ENCODE measurements at regions not wholly inside any gene's neighbourhood (a gene's known extent, or its start where the extent isn't known, plus 50 kb on each side); places are given as distances from the start of the nearest gene placed in this dataset.
"Not testable (repeated sequence)": the region's sequence is repeated elsewhere in the genome, so short reads cannot be mapped to it uniquely, and the experiment has no call there.

GRCh38 chr3:72516361-72516760 lies 331.9 kb downstream of the SHQ1 start:
- no peaks in the 10 kb centered on the region for H3K27me3 Mint-ChIP-seq (ENCODE audit: unreplicated experiment)
- no peak for TF ChIP-seq CTCF (IDR thresholded peaks at IDR 0.05)
- no peaks in the 10 kb centered on the region for H3K9me3 Mint-ChIP-seq (ENCODE audit: unreplicated experiment)
- H3K4me1 Mint-ChIP-seq (ENCODE audit: unreplicated experiment): peaks cover 33% of the 10 kb centered on the region
- H3K4me3 Mint-ChIP-seq (ENCODE audit: unreplicated experiment): no peak overlapping the region
- H3K27ac Mint-ChIP-seq (ENCODE audit: unreplicated experiment): no peak overlapping the region
- no peaks in the 10 kb centered on the region for H3K36me3 Mint-ChIP-seq (ENCODE audit: unreplicated experiment)
- DNase-seq (ENCODE audit: extremely low spot score, unreplicated experiment): no peak

- no peak for TF ChIP-seq CTCF (IDR thresholded peaks at IDR 0.05)
- no peak overlapping the region for H3K27ac Mint-ChIP-seq (ENCODE audit: unreplicated experiment)
- H3K4me3 Mint-ChIP-seq (ENCODE audit: unreplicated experiment): no peak overlapping the region
- no peaks in the 10 kb centered on the region for H3K27me3 Mint-ChIP-seq (ENCODE audit: unreplicated experiment)
- no peaks in the 10 kb centered on the region for H3K36me3 Mint-ChIP-seq (ENCODE audit: unreplicated experiment)
- DNase-seq (ENCODE audit: extremely low spot score, unreplicated experiment): no peak
- peaks cover 29% of the 10 kb centered on the region for H3K4me1 Mint-ChIP-seq (ENCODE audit: unreplicated experiment)
- no peaks in the 10 kb centered on the region for H3K9me3 Mint-ChIP-seq (ENCODE audit: unreplicated experiment)
Observed at GRCh38 chr3:72515941-72516340, 332.3 kb downstream of the SHQ1 start.

- Mint-ChIP-seq H3K4me1 (ENCODE audit: unreplicated experiment) (peaks cover 22% of the 10 kb centered on the region), H3K4me3 (ENCODE audit: unreplicated experiment) (no peak overlapping the region), H3K27ac (ENCODE audit: unreplicated experiment) (no peak overlapping the region), H3K9me3 (ENCODE audit: unreplicated experiment) (no peaks in the 10 kb centered on the region), H3K36me3 (ENCODE audit: unreplicated experiment) (no peaks in the 10 kb centered on the region), H3K27me3 (ENCODE audit: unreplicated experiment) (no peaks in the 10 kb centered on the region)
- no peak for TF ChIP-seq CTCF (IDR thresholded peaks at IDR 0.05)
- DNase-seq (ENCODE audit: extremely low spot score, unreplicated experiment): no peak
Observed at GRCh38 chr3:72515281-72515680, 333.0 kb downstream of the SHQ1 start.

GRCh38 chr3:72510247-72510646 lies 338.0 kb downstream of the SHQ1 start:
- TF ChIP-seq CTCF (IDR thresholded peaks at IDR 0.05): no peak
- no peaks in the 10 kb centered on the region for H3K9me3 Mint-ChIP-seq (ENCODE audit: unreplicated experiment)
- H3K27ac Mint-ChIP-seq (ENCODE audit: unreplicated experiment): no peak overlapping the region
- H3K36me3 Mint-ChIP-seq (ENCODE audit: unreplicated experiment): no peaks in the 10 kb centered on the region
- DNase-seq (ENCODE audit: extremely low spot score, unreplicated experiment): no peak
- H3K27me3 Mint-ChIP-seq (ENCODE audit: unreplicated experiment): peaks cover 10% of the 10 kb centered on the region
- H3K4me1 Mint-ChIP-seq (ENCODE audit: unreplicated experiment): peaks cover 4% of the 10 kb centered on the region
- H3K4me3 Mint-ChIP-seq (ENCODE audit: unreplicated experiment): no peak overlapping the region

- Mint-ChIP-seq H3K9me3 (ENCODE audit: unreplicated experiment) (peaks cover 5% of the 10 kb centered on the region), H3K36me3 (ENCODE audit: unreplicated experiment) (no peaks in the 10 kb centered on the region), H3K4me1 (ENCODE audit: unreplicated experiment) (peaks cover 4% of the 10 kb centered on the region), H3K4me3 (ENCODE audit: unreplicated experiment) (no peak overlapping the region), H3K27ac (ENCODE audit: unreplicated experiment) (no peak overlapping the region), H3K27me3 (ENCODE audit: unreplicated experiment) (peaks cover 29% of the 10 kb centered on the region)
- TF ChIP-seq CTCF (IDR thresholded peaks at IDR 0.05): no peak
- no peak for DNase-seq (ENCODE audit: extremely low spot score, unreplicated experiment)
Observed at GRCh38 chr3:72505539-72506405, 342.5 kb downstream of the SHQ1 start.

- H3K27ac Mint-ChIP-seq (ENCODE audit: unreplicated experiment); H3K4me3 Mint-ChIP-seq (ENCODE audit: unreplicated experiment); H3K36me3 Mint-ChIP-seq (ENCODE audit: unreplicated experiment); DNase-seq (ENCODE audit: extremely low spot score, unreplicated experiment); H3K4me1 Mint-ChIP-seq (ENCODE audit: unreplicated experiment); H3K27me3 Mint-ChIP-seq (ENCODE audit: unreplicated experiment); H3K9me3 Mint-ChIP-seq (ENCODE audit: unreplicated experiment): not testable (repeated sequence)
Observed at GRCh38 chr3:72497501-72497900, 350.7 kb downstream of the SHQ1 start.

Measured in osteocyte (in vitro differentiated cells).